Mucosa of stomach (tissue), 1 donor: ENCODE measurements at regions not wholly inside any gene's neighbourhood (a gene's known extent, or its start where the extent isn't known, plus 50 kb on each side); places are given as distances from the start of the nearest gene placed in this dataset.
"Not testable (repeated sequence)": the region's sequence is repeated elsewhere in the genome, so short reads cannot be mapped to it uniquely, and the experiment has no call there.

Experiments
- H3K27me3 ChIP-seq: one replicate; pipeline ENCODE4 v1.7.0; 2013; ENCODE audit warnings: mild to moderate bottlenecking, low read length; ENCODE audit not compliant: control insufficient read depth, insufficient read depth
- H3K36me3 ChIP-seq: one replicate; pipeline ENCODE4 v1.7.0; 2013; ENCODE audit warnings: low read length; ENCODE audit not compliant: control insufficient read depth, insufficient read depth
- H3K4me1 ChIP-seq: one replicate; pipeline ENCODE4 v1.7.0; 2013; ENCODE audit warnings: mild to moderate bottlenecking, low read length; ENCODE audit not compliant: control insufficient read depth, insufficient read depth
- H3K4me3 ChIP-seq: one replicate; pipeline ENCODE4 v1.7.0; 2013; ENCODE audit warnings: low read length
- H3K9ac ChIP-seq: one replicate; pipeline ENCODE4 v1.7.0; 2013; ENCODE audit warnings: mild to moderate bottlenecking, low read length, moderate library complexity
- H3K9me3 ChIP-seq: one replicate; pipeline ENCODE4 v1.7.0; 2013; ENCODE audit warnings: mild to moderate bottlenecking, low read length, moderate library complexity; ENCODE audit not compliant: control insufficient read depth
- donor health status: Pancreatic carcinoma.

DNA sequence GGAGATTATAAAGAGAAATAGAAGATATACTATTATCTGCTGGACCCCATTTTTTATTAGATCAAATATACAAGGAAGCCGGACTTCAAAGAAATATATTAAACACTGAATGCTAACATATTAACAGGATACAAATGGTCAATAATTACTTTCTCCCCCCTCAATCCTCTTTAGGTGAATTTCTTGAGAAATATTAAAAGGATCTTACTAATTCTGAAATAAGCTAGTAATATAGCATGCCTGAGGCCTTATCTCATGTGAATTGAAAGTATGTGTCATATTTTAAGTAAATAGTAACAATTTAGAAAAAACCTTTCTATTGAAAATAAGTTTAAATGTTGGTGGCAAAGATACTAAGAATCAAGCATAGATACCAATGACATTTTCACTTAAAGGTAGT, 954.7 kb upstream of the MAN1A1 start:
- no peak overlapping the region for H3K9ac ChIP-seq
- H3K27me3 ChIP-seq: no peaks in the 10 kb centered on the region
- no peaks in the 10 kb centered on the region for H3K36me3 ChIP-seq
- no peaks in the 10 kb centered on the region for H3K9me3 ChIP-seq
- no peaks in the 10 kb centered on the region for H3K4me1 ChIP-seq
- H3K4me3 ChIP-seq: no peak overlapping the region

DNA sequence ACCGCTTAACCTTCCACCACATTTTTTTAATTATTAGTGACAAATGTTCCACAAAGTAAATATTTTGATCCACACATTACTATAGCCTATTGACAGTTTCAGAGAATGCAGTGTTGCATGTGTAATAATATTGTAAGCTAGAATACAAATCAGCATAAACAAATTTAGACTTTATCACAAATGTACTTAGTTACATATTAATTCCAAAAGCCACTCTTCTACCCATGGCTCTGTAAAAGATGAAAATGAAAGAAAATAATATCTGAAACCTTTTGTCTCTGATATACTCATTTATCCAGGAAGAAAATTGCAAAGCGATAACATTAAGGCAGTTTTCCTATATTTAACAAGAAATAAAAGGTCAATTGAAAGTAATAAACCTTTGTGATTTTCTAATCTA, 954.0 kb upstream of the MAN1A1 start:
- H3K9ac ChIP-seq: no peak overlapping the region
- no peaks in the 10 kb centered on the region for H3K4me1 ChIP-seq

GRCh38 chr6:120302041-120302440, 952.5 kb upstream of the MAN1A1 start:
- Histone ChIP-seq H3K4me3 (no peak overlapping the region), H3K9me3 (no peaks in the 10 kb centered on the region), H3K27me3 (no peaks in the 10 kb centered on the region), H3K9ac (no peak overlapping the region), H3K4me1 (no peaks in the 10 kb centered on the region), H3K36me3 (no peaks in the 10 kb centered on the region)

More for the DNA sequence above, 954.0 kb upstream of the MAN1A1 start:
- Histone ChIP-seq H3K36me3 (no peaks in the 10 kb centered on the region), H3K27me3 (no peaks in the 10 kb centered on the region), H3K9me3 (no peaks in the 10 kb centered on the region), H3K4me3 (no peak overlapping the region)

DNA sequence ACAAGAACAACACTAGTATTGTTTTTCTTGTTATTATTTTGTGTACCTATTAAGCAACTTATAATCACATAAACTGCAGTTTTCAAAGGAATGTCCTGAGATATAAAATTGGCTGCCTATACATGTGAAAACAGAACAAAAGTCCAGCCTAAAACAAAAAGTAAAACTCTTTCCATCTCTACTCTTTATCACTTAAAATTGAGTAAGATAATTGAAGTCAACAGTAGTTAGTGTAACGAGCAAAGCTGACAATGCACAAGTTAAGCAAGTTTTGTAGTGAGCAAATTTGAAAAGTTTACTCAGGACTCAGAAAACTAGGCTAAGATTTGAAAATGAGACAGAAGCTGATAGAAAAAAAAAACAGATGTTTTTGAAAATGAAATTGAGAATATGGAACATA, 941.4 kb upstream of the MAN1A1 start:
- no peaks in the 10 kb centered on the region for H3K4me1 ChIP-seq
- no peak overlapping the region for H3K4me3 ChIP-seq
- H3K9ac ChIP-seq: no peak overlapping the region
- H3K9me3 ChIP-seq: no peaks in the 10 kb centered on the region
- no peaks in the 10 kb centered on the region for H3K36me3 ChIP-seq
- no peaks in the 10 kb centered on the region for H3K27me3 ChIP-seq

DNA sequence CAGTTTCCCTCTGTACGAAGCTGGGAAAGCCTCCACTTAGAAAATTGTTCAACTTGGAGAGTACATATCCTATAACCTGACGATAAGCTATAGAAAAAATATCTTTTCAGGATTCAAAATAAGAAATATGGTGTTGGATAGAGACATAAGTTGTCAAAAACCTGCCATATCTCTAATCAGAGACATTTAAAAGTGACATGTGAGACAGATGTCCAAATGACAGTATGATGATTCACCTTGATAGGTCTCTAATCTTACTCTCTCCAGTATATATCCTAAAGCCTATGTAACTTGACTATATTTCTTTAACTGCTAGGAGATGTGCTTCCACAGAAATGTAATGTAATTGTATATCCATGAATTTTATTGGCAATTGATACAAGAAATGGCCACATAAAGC, 932.4 kb upstream of the MAN1A1 start:
- H3K9me3 ChIP-seq: no peaks in the 10 kb centered on the region
- H3K36me3 ChIP-seq: no peaks in the 10 kb centered on the region
- no peaks in the 10 kb centered on the region for H3K4me1 ChIP-seq
- no peak overlapping the region for H3K9ac ChIP-seq
- no peak overlapping the region for H3K4me3 ChIP-seq
- no peaks in the 10 kb centered on the region for H3K27me3 ChIP-seq

- Histone ChIP-seq H3K27me3 (no peaks in the 10 kb centered on the region), H3K4me1 (no peaks in the 10 kb centered on the region), H3K9ac (no peak overlapping the region), H3K4me3 (no peak overlapping the region), H3K9me3 (no peaks in the 10 kb centered on the region), H3K36me3 (no peaks in the 10 kb centered on the region)
Observed at GRCh38 chr6:120279466-120280167, 930.1 kb upstream of the MAN1A1 start.

- no peaks in the 10 kb centered on the region for H3K36me3 ChIP-seq
- no peak overlapping the region for H3K4me3 ChIP-seq
- no peaks in the 10 kb centered on the region for H3K4me1 ChIP-seq
- no peaks in the 10 kb centered on the region for H3K9me3 ChIP-seq
- H3K9ac ChIP-seq: no peak overlapping the region
- H3K27me3 ChIP-seq: no peaks in the 10 kb centered on the region
Observed at GRCh38 chr6:120278689-120279396, 929.3 kb upstream of the MAN1A1 start.

- Histone ChIP-seq H3K4me1 (no peaks in the 10 kb centered on the region), H3K36me3 (no peaks in the 10 kb centered on the region), H3K27me3 (no peaks in the 10 kb centered on the region), H3K9ac (no peak overlapping the region), H3K4me3 (no peak overlapping the region), H3K9me3 (no peaks in the 10 kb centered on the region)
Observed at GRCh38 chr6:120274547-120274946, 925.0 kb upstream of the MAN1A1 start.

DNA sequence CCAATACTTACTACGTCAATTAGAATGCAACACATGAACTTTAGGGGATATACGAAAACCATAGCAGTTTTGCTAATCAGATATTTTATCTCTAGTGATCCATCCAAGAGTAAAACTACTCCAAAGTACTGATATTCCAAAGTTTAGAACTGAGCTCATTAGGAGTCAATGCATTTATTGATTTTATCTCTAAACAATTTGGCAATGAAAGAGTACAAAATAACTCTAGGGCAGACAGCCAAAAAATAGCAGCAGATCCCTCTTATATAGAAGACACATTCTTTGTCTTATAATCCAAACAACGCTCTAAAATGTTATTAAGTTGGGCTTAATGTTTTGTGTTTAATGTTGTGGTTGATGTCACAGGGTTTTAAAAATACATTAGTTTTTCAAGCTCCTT, 923.9 kb upstream of the MAN1A1 start:
- H3K27me3 ChIP-seq: no peaks in the 10 kb centered on the region
- H3K4me1 ChIP-seq: no peaks in the 10 kb centered on the region
- no peaks in the 10 kb centered on the region for H3K9me3 ChIP-seq
- H3K4me3 ChIP-seq: no peak overlapping the region
- no peaks in the 10 kb centered on the region for H3K36me3 ChIP-seq
- H3K9ac ChIP-seq: no peak overlapping the region

GRCh38 chr6:120272038-120272437, 922.5 kb upstream of the MAN1A1 start:
- H3K9ac ChIP-seq: no peak overlapping the region
- H3K27me3 ChIP-seq: no peaks in the 10 kb centered on the region
- no peak overlapping the region for H3K4me3 ChIP-seq
- no peaks in the 10 kb centered on the region for H3K9me3 ChIP-seq
- H3K36me3 ChIP-seq: no peaks in the 10 kb centered on the region
- H3K4me1 ChIP-seq: no peaks in the 10 kb centered on the region

- H3K9me3 ChIP-seq, H3K4me1 ChIP-seq, H3K9ac ChIP-seq, H3K4me3 ChIP-seq, H3K36me3 ChIP-seq, H3K27me3 ChIP-seq: not testable (repeated sequence)
Observed at GRCh38 chr6:120268256-120268655, 918.7 kb upstream of the MAN1A1 start.

- H3K4me1 ChIP-seq: no peaks in the 10 kb centered on the region
- no peak overlapping the region for H3K4me3 ChIP-seq
- no peaks in the 10 kb centered on the region for H3K36me3 ChIP-seq
- no peak overlapping the region for H3K9ac ChIP-seq
- no peaks in the 10 kb centered on the region for H3K9me3 ChIP-seq
- no peaks in the 10 kb centered on the region for H3K27me3 ChIP-seq
Observed at GRCh38 chr6:120262354-120262753, 912.8 kb upstream of the MAN1A1 start.
